GM18507 (cell line): ENCODE measurements at regions not wholly inside any gene's neighbourhood (a gene's known extent, or its start where the extent isn't known, plus 50 kb on each side); places are given as distances from the start of the nearest gene placed in this dataset.

ENCODE experiments used
- DNase-seq: peaks from one replicate; pipeline ENCODE4 v3.0.0; 2011; ENCODE audit warnings: low read depth; ENCODE audit not compliant: insufficient read length; ENCODE audit errors: extremely low spot score
- FAIRE-seq: peaks from 2 replicates; lab custom pipeline; 2011; peaks lifted over from hg19 to GRCh38; lab: Jason Lieb, UNC

DNA sequence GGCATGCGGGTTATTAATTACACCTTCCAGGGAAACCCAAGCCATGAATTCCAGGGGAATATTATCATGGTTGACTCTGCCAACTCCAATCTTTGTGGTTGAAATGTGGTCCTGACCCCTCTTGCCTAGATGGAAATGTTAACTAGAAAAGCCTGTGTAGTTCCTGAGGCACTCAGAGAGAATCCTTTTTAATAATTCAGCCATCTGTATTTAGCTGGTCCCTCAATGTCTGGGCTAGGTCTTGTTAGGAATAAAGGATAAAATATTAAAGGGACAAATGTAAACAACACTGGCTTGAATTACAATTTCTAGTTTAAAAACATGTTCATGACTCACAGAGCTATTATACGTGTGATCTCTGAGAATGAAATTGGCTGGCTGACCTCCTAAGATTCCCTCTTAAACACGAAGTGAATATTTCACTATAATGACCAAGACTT lies 435.2 kb upstream of the SUCLG2 start:
- FAIRE-seq: no peak

DNA sequence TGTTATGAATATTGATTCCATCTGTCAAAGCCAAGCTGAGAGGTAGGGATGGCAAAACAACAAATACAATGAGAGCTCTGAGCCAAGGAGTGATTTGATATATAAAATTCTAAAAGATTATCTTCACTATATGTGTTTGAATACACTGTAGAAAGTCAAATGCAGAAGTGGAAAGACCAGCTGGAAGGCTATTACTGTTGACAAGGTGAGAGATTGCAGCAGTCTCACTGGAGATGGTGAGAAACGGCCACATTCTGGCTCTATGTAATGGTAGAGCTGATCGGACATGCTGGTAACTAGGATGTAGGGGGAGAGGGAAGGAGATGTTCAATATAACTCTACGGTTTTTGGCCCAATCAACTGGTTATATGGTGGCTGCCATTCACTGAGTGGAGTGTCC lies 434.2 kb upstream of the SUCLG2 start:
- DNase-seq (no peak), FAIRE-seq (no peak)

More for the DNA sequence above, 435.2 kb upstream of the SUCLG2 start:
- no peak for DNase-seq

DNA sequence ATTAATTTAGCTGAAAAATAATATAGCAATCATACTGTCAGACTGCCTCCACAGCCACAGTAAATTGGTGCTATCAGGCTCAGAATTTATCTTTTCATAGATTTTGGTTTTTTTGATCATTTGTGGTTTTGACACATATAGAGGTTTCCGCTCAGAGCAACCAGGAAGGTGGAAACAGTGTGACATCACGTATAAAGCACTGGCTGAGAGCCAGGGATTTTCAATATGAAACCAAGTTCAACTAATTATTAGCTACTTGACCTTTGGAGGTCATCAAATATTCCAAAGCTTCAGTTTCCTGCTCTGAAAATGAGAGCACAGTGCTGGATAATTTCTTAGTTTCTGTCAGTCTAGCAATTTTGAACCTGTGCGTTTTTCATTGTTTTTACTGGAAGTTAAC lies 433.8 kb upstream of the SUCLG2 start:
- FAIRE-seq (no peak), DNase-seq (no peak)

DNA sequence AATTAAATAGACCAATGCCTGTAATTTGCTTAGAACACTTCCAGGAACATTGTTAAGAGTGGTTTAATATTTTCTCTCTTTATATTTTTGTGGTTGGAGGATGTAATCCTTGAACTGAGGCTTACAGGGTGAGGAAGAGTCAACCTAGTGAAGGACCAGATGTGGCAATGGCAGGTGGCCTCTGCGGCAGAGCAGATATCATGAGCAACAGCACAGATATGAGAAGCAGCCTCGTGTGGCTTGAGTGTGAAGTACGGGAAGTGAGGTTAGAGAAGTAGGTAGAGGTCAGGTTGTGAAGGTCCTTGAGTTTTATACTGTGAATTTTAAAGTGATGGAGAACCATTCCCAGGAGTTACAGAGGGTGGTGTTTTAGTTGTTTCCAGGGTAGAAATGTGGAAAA lies 417.6 kb upstream of the SUCLG2 start:
- no peak for FAIRE-seq
- DNase-seq: no peak

DNA sequence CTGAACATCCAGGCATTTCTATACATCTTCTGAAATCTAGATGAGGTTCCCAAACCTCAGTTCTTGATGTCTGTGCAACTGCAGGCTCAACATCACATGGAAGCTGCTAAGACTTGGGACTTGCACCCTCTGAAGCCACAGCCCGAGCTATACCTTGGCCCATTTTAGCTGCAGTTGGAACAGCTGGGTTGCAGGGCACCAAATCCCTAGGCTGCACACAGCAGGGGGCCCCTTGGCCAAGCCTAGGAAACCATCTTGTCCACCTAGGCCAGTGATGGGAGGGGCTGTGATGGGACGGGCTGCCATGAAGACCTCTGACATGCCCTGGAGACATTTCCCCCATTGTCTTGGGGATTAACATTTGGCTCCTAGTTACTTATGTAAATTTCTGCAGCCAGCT lies 415.8 kb upstream of the SUCLG2 start:
- no peak for DNase-seq

DNA sequence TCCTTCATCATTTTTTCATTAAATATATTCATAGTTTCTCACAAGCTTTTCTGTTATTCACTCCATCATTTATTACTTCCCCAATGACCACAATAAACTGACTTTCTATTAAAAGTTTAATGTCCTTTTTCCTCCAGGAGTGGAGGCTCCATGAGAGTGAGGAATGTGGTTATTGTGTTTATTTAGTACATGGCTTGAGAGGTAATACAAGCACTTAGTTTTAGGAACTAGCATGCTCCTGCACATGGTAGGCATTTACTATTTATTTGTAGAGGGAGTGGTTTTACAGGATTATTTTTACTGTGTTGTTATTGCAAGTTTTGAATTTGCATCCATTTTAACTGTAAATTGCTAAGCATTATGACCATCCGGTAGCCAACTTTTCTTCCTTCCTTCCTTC lies 412.9 kb upstream of the SUCLG2 start:
- DNase-seq: no peak
- no peak for FAIRE-seq

More for the DNA sequence above, 415.8 kb upstream of the SUCLG2 start:
- no peak for FAIRE-seq

DNA sequence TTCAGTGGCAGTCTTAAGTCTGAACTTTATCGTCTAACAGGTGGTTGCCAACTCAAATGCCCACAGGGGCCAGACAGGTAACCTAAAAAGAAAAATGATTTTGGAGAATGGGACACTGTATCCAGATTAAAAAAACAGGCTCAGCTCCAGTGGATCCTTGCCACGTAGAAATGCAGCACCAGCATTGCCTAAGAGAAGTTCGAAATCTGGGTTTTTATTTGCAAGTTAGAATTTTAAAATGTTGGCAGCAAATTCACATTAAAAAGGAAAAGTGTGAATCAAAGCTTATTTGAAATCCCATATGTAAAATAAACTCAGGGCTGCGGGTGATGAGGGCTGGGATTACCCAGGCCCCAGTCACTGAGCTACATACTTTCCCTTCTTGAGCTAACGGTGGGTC lies 408.5 kb upstream of the SUCLG2 start:
- DNase-seq: no peak

DNA sequence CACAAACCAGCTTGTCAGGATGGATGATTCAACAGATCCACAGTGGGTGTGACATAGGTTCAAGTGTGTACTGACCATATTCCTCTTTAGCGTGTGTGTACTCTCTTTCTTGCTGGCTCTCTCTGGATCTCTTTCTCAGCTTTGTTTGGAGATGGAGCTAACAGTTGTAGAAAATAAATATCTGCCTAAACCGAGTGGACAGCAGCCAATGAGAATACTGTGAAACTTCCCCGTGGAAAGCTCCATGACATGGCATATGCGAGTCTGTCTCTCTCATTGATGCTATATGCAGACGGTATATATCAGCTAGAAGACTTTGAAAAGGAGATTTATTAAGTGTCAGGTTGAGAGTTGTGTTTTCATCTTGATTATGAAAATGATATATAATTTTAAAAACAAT lies 406.5 kb upstream of the SUCLG2 start:
- DNase-seq (no peak), FAIRE-seq (no peak)

More for the DNA sequence above, 408.5 kb upstream of the SUCLG2 start:
- FAIRE-seq: no peak

DNA sequence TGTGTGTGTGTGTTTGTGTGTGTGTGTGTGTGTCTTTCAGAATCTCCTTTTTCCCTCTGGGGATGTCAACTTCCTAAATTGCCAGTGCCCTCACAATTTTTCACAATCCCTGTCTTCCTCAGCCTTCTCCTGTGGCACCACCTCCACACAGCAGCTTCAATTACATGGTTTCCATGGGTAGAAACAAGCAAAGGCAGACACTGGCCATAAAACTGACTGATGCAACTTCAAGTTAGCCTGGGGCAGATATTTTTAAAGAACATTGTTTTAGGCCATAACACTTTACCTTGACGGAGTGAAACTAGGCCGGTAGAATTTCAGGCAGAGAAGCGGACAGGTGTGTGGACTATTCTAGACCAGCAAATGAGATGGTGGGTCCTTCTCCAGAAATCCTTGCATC lies 405.8 kb upstream of the SUCLG2 start:
- no peak for FAIRE-seq

DNA sequence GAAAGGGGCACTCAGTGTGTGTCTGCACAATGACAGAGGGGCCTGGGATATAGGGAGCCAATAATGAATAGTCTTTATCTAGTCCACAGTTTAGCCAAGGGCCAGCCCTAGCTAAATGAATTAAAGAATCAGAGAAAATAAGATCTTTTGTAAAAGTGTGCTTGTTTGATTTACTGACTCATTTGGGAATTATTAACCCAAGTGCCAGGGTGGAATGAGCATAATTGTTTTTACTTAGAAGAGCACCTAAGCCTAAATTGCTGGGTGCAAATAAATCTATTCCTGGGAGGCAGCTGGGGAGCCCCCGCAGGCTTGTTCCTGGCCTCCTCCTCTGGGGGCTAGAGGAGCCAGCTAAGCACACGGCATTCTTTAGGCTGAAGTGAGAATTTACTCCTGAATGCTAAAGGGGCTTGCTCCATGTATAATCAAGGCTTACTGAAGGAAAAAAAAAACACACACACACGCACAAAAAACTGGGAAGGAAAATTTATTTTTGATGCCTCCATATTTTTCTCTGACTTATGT lies 405.3 kb upstream of the SUCLG2 start:
- FAIRE-seq (no peak), DNase-seq (no peak)

More for the DNA sequence above, 405.8 kb upstream of the SUCLG2 start:
- DNase-seq: no peak

DNA sequence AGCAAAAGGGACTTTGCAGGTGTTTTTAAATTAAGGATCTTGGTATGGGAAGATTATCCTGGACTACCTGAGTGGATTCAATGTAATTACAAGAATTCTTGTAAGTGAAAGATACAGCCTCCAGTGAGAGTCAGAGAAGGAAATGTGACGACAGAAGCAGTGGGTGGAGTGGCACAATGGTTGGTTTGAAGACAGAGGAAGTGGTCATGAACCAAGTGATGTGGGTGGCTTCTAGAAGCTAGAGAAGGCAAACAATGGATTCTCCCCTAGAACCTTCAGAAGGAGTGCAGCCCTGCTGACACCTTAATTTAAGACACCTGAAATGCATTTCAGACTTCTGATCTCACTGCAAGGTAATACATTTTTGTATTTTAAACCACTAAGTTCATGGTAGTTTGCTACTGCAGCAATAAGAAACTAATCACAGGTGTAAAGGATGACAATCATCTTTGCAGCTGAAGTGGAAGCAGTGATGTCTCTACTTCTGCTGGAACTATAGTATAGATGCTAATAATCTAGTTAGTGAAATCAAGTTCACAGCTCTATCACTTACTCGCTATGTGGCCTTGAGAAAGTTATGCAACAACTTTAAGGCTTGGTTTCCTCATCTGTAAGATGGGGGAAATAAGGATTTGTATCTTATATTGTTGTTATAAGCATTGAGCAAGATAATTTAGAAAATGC lies 403.4 kb upstream of the SUCLG2 start:
- DNase-seq: no peak
- no peak for FAIRE-seq

DNA sequence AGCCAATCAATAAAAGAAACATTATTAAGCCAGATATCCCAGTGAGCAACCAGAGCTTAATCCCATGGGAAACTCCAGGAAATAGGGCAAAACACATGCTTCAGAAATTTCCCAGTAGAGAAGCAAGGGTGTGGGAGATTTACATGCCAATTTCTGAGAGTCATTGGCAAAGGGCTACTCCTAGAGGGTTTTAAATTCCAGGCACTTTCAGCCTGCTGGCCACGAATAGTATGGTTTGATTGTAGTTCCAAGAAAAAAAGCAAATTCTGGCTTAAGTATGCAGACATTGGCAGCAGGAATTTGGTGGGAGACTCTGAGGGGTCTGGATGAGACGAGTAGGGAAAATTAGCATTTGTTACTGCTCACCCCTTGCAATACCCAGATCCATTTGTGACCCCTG lies 402.1 kb upstream of the SUCLG2 start:
- no peak for DNase-seq
- FAIRE-seq: no peak

DNA sequence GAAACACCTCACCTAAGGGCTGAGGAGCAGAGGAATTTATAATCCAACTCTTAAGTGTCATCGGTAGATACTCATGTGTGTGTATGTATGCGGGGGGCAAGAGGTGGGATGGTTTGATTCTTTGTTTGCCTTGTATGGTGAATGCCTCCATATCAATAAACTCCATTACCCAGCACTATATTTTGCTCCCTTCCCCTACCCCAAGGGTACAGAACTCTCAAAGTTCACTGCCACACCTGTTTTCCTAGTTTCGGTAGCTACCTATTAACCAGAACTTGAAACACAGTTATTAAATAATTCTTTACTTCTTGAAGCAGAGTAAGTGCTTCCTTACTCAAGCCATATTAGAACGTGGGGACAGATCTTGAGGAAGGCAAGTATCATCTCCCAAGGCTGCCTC lies 400.8 kb upstream of the SUCLG2 start:
- no peak for DNase-seq
- FAIRE-seq: no peak

DNA sequence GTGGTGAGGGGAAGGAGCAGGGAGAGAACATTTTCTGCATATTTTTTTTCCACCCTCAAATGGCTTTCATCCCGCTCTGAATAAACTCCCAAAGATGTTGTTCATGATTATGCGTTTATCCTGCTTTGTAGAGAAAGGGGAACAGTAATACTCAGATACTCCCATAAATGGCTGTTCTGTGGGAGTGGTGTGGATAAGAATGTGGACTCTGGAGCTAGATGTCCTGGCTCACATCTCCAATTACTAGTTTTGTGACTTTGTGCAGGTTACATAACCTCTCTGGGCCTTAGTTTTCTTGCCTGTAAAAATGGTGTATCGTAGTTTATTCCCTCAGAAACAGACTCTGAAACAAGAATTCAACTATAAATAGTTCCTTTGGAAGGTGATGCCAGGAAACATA lies 395.4 kb upstream of the SUCLG2 start:
- no peak for FAIRE-seq
- DNase-seq: no peak

DNA sequence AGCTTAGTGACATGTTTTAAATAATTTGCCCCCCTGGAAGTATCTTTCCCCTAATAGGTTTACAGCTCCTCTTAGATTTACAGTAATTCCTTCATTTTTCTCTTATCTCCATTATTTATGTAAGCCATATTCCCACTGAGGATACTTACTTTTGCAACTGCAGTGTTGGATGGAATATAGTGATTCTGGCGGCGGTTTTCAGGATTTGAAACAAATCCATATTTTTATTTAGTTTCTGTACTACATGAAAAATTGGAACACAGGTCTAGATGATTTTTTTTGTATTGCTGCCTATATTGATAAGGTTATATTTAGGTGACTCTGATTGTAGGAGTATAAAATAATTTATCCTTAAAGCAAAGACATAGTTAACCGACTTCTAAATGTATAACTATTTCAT lies 391.6 kb upstream of the SUCLG2 start:
- no peak for FAIRE-seq
- DNase-seq: no peak

DNA sequence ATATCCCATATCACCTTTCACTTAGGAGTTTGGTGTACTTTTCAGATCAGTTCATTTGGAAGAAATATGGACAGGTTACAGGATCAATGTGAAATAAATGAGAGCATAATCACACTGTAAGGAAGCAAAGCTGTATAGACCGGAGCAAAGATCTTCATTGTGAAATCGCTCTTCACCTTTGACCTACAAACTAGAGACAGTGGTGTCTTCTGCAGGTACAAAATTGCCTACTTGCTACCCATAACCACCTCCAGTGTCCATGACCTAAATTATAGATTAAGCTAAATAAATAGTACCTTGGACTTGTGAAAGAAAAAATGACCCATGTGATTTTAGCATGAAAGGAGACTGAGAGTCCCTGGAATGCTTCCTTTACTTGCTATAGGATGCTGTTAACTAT lies 379.5 kb upstream of the SUCLG2 start:
- DNase-seq (no peak), FAIRE-seq (no peak)

DNA sequence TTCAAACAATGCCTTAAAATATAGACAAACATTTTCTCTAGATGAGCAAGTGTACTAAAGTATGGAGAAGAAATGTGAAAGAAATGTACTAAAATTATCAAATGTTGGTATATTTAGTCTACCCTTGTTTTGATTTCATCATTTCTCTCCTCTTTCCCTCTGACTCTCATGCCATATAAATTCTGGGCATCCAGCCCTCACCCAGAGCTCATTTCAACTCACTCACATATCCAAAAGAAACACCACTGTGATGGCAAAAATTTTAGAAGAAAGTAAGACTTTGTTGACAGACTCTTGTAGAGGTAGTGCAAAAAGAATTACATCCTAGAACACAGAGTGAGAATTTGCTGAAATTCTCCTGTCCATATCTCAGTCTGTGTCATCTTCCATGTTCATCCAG lies 377.8 kb upstream of the SUCLG2 start:
- FAIRE-seq (no peak), DNase-seq (no peak)

DNA sequence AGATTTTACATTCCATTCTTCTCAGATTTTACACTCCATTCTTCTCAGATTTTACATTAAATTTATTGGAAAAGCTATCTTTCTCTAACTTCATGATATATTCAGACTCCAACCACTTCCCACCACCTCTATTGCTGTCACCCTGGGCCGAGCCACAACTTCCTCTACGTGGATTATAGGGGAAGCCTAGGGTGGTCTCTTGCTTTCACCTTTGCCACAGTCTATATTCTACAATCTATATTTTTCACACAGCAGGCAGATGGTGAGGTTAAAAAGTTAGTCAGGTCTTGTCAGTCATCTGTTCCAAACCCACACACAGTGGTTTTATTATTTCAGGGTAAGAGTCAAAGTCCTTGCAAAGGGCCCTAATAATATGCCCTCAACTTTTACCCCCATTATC lies 370.8 kb upstream of the SUCLG2 start:
- FAIRE-seq (no peak), DNase-seq (no peak)

DNA sequence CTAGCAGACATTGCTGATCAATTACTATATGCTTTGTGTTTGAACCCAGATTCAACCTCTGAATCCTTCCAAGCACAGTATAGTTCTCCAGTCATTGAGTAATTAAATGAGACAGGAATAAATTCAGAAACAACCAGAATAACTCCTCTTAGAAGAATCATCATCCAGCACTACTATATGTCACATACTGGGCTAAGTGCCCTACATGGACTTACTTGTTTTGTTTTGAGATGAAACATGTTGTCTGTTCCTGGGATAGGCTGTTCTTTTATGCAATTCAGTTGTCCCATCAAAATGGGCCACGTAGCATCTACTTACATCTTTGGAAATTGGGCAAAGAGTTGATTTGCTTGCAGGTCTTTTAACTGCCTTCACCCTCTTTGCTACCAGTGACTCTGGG lies 365.5 kb upstream of the SUCLG2 start:
- no peak for FAIRE-seq
- DNase-seq: no peak

DNA sequence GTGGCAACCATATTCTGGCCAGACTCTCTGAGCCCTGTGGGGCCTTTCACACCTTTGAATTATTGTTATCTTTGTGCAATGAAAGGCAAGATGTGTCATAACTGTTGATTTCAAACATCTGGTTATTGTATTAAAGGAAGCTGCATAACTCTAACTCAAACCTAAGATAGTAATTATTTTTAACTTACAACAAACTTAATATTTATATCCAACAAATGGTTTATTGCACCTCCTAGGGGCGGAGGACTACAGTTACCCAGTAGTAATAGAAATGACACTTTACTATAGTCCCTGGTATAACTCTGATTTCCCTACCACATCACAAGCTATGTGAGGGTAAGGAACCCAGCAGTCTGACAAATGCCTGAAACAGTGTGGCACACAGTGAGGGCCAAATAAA lies 363.9 kb upstream of the SUCLG2 start:
- FAIRE-seq (no peak), DNase-seq (no peak)

DNA sequence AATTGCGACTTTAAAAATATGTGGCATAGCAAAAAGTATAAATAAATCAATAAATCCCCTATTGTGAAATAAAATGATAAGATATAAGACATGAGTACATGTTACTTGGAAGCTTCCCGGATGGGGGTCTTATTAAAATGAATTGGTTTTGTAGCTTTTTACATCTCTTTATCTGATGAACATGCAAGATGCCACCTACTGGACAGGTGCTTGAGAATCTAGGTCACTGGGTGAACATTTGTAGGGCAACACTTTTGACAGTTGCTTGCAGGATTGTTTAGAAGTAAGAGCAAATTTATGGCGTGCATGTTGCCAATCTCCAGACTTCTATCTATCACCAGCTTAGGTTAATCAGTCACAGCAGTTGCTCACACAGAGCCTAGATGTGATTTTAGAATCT lies 362.7 kb upstream of the SUCLG2 start:
- DNase-seq (no peak), FAIRE-seq (no peak)

DNA sequence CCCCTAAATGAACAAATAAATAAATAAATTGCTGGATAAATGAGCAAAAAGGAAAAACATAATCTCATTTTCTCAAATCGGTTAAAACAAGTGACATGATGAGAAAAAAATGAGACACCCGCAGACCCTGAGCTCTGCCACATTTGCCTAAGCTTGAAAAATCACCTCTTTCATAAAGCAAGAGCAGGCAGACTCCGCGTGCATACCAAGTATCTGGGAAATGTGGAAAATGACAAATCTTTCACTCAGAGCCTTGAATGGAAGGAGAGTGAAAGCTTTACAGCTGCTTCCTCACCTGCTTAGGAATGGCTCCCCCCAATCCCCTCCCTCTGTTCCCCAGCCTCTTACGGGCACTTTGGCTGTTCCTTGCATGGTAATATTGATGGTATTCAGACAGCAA lies 355.5 kb upstream of the SUCLG2 start:
- no peak for FAIRE-seq
- no peak for DNase-seq
